MCF 10A (cell line): ENCODE measurements at regions not wholly inside any gene's neighbourhood (a gene's known extent, or its start where the extent isn't known, plus 50 kb on each side); places are given as distances from the start of the nearest gene placed in this dataset.

Experiments
- BruUV-seq: library from RNA; stranded (reverse); fragments of 400-500 nt; replicated peaks from 2 replicates; lab custom pipeline; 2021; lab: Mats Ljungman, UMichigan
- CTCF ChIA-PET: fragments of 300-600 bp; sonication (Branson Sonifier 250); formaldehyde crosslinking; extraction: SDS; loops from one replicate; lab custom pipeline; 2021; ENCODE audit warnings: antibody characterized with exemption, inconsistent platforms; lab: Yijun Ruan, JAX
- POLR2A ChIA-PET: fragments of 300-600, 350-650 bp; sonication (Branson Sonifier 250); formaldehyde crosslinking; extraction: SDS; loops from one replicate; lab custom pipeline; 2020; ENCODE audit warnings: antibody characterized with exemption, inconsistent platforms; lab: Yijun Ruan, JAX
- DNase-seq: peaks from one replicate; pipeline ENCODE4 v3.0.0-alpha.2; 2018; ENCODE audit not compliant: unreplicated experiment
- H3K27ac Mint-ChIP-seq: one replicate; pipeline ENCODE4 v1.8.0; 2022; ENCODE audit warnings: mild to moderate bottlenecking, low read depth, mixed read lengths; ENCODE audit not compliant: unreplicated experiment
- H3K27me3 Mint-ChIP-seq: one replicate; pipeline ENCODE4 v1.8.0; 2022; ENCODE audit warnings: mixed read lengths; ENCODE audit not compliant: insufficient read depth, unreplicated experiment
- H3K36me3 Mint-ChIP-seq: one replicate; pipeline ENCODE4 v1.8.0; 2022; ENCODE audit warnings: mild to moderate bottlenecking, moderate library complexity, mixed read lengths; ENCODE audit not compliant: insufficient read depth, unreplicated experiment
- H3K4me1 Mint-ChIP-seq: one replicate; pipeline ENCODE4 v1.8.0; 2022; ENCODE audit warnings: mixed read lengths; ENCODE audit not compliant: insufficient read depth, unreplicated experiment
- H3K4me3 Mint-ChIP-seq: one replicate; pipeline ENCODE4 v1.8.0; 2022; ENCODE audit warnings: mild to moderate bottlenecking, moderate library complexity, mixed read lengths; ENCODE audit not compliant: unreplicated experiment
- H3K9me3 Mint-ChIP-seq: one replicate; pipeline ENCODE4 v1.8.0; 2022; ENCODE audit warnings: mixed read lengths; ENCODE audit not compliant: unreplicated experiment
- CTCF ChIP-seq: fragments of 200-600 bp; IDR thresholded peaks from one replicate; pipeline ENCODE4 v1.8.0; 2022; ENCODE audit warnings: antibody characterized with exemption, mild to moderate bottlenecking; ENCODE audit not compliant: unreplicated experiment
- intact Hi-C: fragments of 100-400 bp; cut with micrococcal nuclease; formaldehyde crosslinking; loops from 2 replicates; pipeline ENCODE4 v1.14.1; 2022

- intact Hi-C loops = no loop called here
- H3K4me1 Mint-ChIP-seq = no peaks in the 10 kb centered on the region
- H3K27ac Mint-ChIP-seq = no peak overlapping the region
- no peak for TF ChIP-seq CTCF
- no peak for DNase-seq
- H3K4me3 Mint-ChIP-seq = no peak overlapping the region
- H3K36me3 Mint-ChIP-seq = no peaks in the 10 kb centered on the region
- no peaks in the 10 kb centered on the region for H3K27me3 Mint-ChIP-seq
- peaks cover 12% of the 10 kb centered on the region for H3K9me3 Mint-ChIP-seq
- ChIA-PET POLR2A (no interaction called here), CTCF (interaction anchor here (0.7 kb wide), 1 partner anchor 21 kb away, joined by 3 read pairs; no protein-coding TSS in a partner anchor)
- no TSS peak for BruUV-seq
Observed at GRCh38 chr1:118615066-118615465, 373.1 kb downstream of the TBX15 start.

GRCh38 chr1:118589238-118589846, 398.8 kb downstream of the TBX15 start:
- ChIA-PET POLR2A (no interaction called here), CTCF (interaction anchor here (0.5 to 0.7 kb wide), 2 partner anchors 33 to 512 kb away, joined by 3 to 5 read pairs; no protein-coding TSS in a partner anchor)
- intact Hi-C loops = no loop called here
- no peak for TF ChIP-seq CTCF
- BruUV-seq = no TSS peak
- H3K4me3 Mint-ChIP-seq = no peak overlapping the region
- H3K4me1 Mint-ChIP-seq = no peaks in the 10 kb centered on the region
- no peaks in the 10 kb centered on the region for H3K36me3 Mint-ChIP-seq
- no peak overlapping the region for H3K27ac Mint-ChIP-seq
- no peak for DNase-seq
- H3K9me3 Mint-ChIP-seq = no peaks in the 10 kb centered on the region
- no peaks in the 10 kb centered on the region for H3K27me3 Mint-ChIP-seq

GRCh38 chr1:118588566-118588965, 399.6 kb downstream of the TBX15 start:
- intact Hi-C loops = no loop called here
- POLR2A ChIA-PET = no interaction called here
- Mint-ChIP-seq H3K27ac (no peak overlapping the region), H3K27me3 (no peaks in the 10 kb centered on the region), H3K4me3 (no peak overlapping the region), H3K4me1 (no peaks in the 10 kb centered on the region), H3K9me3 (no peaks in the 10 kb centered on the region), H3K36me3 (no peaks in the 10 kb centered on the region)
- BruUV-seq = no TSS peak
- no peak for DNase-seq
- TF ChIP-seq CTCF = no peak
- CTCF ChIA-PET = no interaction called here

- BruUV-seq = no TSS peak
- Mint-ChIP-seq H3K27me3 (no peaks in the 10 kb centered on the region), H3K27ac (no peak overlapping the region), H3K4me3 (no peak overlapping the region), H3K9me3 (peaks cover 14% of the 10 kb centered on the region), H3K36me3 (peaks cover 6% of the 10 kb centered on the region), H3K4me1 (no peaks in the 10 kb centered on the region)
- TF ChIP-seq CTCF = no peak
- CTCF ChIA-PET = no interaction called here
- intact Hi-C loops = no loop called here
- no peak for DNase-seq
- POLR2A ChIA-PET = no interaction called here
Observed at GRCh38 chr1:118578276-118578675, 393.2 kb upstream of the SPAG17 start.
